Fibroblast of skin of right biceps (primary cell): ENCODE measurements at regions not wholly inside any gene's neighbourhood (a gene's known extent, or its start where the extent isn't known, plus 50 kb on each side); places are given as distances from the start of the nearest gene placed in this dataset.

Experiments
- DNase-seq: peaks from one replicate; pipeline ENCODE4 v3.0.0-alpha.2; 2013

DNA sequence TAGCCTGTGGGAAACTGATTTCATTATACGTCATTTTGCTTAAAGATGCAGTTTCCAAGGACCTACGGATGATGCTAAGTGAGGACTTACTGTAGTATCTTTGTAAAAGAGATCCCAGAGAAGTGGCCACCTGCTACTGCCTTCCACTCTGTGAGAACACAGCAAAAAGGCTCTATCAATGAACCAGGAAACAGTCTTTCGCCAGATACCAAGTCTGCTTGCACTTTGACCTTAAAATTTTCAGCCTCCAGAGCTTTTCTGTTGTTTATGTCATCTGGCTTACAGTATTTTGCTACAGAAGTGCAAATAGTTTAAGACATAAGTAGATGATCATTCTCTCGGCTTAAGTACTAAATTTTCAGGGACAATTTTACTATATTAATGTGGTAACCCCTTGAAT, 847.9 kb upstream of the CHAC2 start:
- DNase-seq, result no peak

DNA sequence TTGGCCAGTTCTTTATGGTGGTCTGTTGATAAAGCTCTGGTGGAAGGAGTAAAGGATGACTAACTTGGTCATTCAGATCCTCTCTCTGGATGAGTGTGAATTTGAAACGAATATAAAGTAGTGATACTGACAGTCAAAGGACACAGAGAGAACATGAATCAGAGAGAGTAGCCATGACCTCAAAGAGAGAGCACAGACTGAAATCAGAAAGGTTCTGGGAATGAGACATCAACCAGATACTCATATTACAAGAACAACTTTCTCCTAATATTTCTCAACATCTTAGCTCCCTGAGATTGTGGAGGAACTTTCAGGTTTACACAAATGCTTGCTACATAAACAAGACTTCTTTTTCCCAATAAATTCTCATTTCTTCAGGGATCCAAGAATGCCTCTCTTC, 849.1 kb upstream of the CHAC2 start:
- DNase-seq, result peak; percentile 15

DNA sequence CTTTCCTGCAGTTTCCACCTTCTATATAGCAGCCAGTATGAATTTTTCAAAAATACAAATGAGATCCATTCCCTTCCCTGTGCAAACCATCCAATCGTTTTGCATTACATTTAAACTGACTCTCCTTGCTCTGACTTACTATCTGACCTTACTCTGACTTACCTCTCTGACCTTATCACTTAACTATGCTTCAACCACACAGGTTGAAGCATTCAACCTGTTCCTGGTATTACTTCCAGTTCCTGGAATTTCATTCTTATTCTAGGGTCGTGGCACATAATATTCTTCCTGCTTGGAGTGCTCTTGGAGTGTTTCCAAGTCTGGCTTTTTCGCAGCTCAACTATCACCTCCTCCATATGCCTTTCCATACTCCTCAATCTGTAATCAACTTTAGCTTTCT, 850.6 kb upstream of the CHAC2 start:
- no peak for DNase-seq

DNA sequence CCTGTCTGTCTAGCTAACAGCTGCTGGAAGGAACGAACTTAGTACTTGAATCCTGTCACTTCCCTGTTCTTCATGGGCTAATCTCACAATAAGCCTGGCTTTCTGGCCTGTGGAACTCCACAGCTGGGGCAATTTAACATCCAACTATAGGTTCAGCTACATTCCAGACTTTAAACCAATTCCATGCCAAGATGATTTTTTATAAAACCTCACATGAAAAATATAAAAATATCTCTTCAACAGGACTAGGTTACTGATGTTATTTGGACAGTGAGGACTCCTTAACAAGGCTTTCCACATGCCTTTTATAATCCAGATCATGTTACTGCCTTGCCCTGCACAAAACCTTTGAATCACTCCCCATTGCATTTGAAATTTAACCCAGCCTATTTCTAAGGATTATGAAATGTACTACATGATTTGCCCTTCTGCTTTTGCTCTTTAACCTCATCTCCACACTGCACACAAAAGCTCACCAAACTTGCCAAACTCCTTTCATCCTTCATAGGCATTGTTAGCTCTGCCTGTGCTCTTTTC, 863.2 kb upstream of the CHAC2 start:
- DNase-seq, result no peak

DNA sequence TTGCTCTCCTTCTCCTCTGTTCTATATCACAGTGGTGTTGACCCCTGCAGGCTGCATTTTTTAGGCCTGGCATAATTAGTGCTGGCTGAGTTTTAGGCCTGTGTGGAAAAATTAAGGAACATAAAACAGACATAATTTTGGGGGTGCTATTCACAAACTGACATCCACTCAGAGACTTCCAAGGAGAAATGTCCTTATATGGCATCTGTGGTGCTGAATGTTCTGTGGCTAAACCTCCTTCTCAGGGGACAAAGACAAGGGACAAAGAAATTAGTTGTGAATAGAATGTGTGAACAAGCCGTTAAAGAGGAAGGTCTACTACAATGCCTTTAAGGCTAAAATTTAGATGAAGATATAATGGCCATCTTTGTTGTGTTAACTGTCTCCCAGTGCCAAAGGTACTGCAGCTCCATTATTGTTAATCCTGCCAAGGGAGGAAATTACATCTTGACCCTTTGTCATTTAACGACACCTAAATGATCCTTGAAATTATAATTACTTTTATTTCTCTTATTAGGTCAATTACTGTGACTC, 870.0 kb upstream of the CHAC2 start:
- no peak for DNase-seq

DNA sequence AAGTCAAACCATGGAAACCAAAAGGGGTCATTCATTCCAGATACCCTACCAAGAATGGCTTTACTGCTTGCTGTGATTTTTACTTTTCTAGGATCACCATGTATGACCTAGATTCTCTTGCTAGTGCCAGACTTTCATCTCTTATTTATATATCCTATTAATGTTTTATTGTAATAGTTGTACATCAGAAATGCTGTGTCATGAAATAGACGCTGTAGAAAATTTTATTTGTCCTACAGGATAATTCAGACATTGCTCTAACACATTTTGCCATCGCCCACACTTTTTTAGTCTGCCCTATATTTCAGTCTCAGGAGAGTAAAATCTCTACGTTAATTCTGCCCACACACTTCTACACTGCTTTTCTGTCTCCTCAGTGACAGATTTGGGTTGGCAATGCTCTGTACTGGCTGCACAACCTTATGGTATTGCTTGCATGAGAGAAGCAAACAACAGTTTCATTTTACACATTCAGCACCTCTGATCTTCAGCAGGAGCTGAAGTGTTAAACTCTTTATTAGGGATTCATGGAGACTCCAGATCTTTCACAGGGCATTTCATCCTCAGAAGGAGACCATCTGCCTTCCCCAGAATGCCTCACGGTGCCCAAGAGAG, 871.8 kb upstream of the CHAC2 start:
- DNase-seq, result no peak

DNA sequence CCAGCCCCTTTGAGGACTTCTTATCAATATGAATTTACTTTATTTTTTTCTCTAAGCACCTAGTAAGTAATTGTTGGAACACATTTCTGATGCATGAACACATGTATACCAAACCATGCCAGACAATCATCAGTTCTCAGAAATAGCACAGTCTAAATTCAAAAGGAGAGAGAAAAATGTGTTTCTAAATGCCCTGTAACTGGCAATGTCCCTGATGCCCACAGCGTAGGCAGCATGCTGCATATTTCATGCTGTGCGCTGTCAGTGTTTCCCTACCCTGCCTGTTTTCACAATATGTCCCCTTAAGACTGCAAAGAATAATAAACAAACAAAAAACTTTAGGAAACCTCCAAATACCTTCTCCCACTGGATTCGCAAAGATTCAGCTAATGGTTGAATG, 881.0 kb upstream of the CHAC2 start:
- DNase-seq, result no peak

DNA sequence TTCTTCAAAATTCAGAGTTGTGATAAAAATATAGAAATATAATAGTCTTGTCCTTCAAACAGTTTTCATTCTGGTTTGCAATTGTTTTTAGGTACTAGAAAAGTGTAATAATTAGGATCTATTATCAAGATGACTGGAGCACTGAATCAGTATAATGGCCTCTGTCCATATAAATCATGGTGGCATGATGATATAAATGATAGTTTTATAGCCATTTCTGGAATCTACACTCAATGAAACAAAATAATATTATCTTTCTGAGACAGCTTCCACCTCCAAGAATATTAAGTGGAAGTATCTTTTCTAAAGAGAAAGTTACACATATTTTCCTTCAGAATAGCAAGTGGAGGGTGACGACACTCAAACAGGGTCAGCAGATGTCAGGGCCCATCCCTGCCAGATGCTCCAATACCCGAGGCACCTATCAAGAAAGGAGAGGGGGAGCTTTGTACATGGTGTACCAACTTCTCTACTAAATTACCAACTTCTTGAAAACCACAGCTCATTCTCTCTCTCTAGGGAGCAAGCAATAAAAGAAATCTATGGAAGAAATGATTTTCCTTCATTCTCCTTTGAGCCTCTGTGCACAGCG, 882.7 kb upstream of the CHAC2 start:
- no peak for DNase-seq

DNA sequence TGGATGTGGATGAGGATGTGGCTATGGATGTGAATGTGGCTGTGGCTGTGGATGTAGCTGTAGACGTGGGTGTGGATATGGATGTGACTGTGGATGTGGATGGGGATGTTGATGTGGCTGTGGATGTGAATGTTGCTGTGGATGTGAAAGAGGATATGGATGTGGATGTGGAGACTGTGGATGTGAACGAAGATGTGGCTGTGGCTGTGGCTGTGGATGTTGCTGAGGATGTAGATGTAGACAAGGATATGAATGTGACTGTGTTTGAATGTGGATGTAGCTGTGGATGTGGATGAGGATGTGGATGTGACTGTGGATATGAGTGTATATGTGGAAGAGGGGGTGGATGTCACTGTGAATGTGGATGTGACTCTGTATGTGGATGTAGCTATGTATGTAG, 884.6 kb upstream of the CHAC2 start:
- DNase-seq, result no peak

DNA sequence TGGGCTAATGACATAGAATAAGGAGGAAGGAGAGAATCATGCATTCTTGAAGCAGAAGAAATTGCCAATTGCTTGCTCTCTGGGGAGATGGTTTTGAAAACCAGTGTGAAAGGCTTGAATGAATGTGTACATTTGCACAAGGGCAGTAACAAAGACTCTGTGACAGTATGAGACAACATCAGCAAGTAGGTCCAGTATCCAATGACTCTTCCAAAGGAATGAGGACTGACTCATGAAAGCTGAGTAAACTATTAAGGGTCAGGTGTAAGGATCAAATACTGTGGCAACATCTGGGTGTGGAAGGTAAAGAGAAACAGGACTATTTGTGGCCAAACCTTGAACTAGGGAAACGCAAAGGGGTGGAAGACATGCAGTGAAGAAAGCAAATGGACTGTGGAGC, 886.0 kb upstream of the CHAC2 start:
- DNase-seq, result no peak

DNA sequence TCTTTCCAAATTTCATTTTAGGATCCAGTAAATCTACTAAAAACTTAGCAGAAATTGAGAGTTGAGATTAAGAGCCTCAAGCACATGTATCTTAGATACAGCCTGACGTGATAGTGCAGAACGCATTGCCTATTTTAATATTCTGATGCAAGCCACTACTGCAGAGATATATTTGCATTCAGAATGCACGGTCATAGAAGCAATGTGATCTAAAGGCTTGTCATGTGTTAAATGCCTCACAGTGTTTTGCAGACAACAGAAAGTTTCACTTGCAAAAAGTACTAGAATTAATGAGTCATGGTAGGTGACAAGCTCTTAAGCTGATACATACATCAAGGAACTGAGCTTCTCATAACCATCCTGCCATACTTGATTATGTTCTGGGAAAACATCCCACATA, 886.7 kb upstream of the CHAC2 start:
- no peak for DNase-seq

DNA sequence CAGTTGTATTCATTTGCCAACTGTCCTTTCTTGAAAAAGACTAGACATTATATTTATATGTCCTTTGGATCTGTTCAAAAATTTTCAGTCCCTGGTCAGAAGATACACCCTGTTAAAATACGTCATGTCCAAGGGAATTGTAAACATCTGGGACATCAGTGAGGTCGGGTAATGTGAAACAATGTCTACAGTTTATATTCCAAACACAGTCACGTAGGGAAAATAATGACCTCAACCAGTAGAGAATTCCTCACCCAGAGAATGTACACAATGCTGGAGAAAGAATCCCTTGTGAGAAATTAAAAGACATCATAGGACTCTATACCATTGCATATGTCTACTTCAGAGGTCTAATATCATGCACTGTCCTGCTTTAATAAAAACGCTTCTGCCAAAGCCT, 888.0 kb upstream of the CHAC2 start:
- DNase-seq, result no peak

DNA sequence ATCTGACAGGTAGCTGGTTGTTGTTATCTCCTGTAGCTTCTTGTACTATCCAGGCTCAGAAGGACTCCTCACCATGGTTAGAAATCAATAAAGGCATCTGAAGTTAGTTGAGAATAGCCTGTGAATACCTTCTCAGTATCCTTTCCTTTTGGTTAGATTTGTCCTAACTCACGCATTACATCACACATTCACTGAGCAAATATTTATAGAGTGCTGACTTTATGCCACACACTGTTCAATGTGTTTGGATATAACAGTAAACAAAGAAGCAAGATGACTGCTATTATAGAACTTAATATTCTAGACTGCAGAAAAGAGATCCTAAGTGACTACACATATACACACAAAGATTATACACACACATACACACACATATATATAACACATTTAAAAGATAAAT, 889.9 kb upstream of the CHAC2 start:
- DNase-seq, result no peak

DNA sequence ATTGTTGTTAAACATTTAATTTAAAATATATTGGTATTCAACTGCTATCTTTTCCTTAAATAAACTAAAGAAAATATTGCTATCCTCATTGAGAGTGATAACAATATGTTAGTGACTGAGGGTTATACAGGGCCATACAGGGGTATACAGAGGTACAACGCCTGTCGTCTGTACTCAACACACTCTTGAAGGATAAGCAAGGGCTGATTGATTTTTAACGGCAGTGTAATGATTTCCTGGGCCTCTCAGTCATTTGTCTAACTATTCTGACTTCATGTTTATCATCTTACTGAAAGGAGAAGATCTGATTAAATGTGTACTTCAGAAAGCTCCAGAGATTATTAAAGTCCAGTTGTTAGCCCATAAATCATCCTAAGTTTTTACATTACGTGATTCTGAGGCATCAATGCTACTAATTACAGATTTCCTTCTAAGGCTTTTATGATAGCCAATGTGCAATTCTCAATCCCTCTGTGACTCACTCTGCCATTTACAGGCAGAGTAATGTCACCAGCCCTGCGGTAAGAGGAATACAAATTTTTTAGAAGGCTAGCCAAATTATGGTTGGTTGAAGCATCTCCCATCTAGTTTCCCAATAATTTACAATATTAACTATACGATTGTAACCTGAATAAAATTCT, 893.0 kb upstream of the CHAC2 start:
- DNase-seq, result peak; percentile 17

DNA sequence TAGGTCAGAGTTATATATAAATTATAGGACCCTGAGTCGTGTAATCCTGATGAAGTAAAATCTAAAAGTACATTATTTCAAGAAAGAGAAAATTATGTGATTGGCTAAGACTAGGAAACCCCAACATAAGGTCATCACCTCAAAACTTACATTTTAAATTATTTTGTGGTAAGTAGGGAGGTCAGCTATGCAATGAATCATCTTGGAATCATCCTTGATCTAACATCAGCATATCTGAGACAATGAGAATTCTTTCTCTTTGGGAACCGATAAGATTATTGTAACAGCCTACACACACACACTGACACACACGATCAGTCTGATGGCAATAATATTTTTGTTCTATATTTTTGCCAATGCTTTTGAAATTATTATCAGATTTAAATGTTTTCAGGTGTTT, 904.8 kb upstream of the CHAC2 start:
- DNase-seq, result peak; percentile 82

DNA sequence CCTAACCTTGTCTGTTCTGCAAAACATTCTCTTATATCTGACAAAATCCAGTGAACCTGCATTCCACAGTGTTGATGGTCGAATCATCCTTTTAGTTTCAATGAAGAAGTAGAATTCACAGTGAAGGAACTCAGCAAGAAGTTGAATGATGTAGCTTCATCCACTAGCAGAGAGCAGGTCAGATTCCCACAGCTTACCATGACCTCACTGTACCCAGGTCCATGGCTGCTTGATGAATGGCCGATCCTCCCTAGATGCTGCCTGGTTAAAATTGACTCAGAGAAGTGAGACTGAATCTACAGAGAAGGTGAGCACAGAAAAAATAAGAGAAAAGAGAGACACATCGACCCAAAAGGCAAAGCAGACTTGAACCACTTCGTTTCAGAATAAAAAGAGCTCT, 906.0 kb upstream of the CHAC2 start:
- DNase-seq, result peak; percentile 23

DNA sequence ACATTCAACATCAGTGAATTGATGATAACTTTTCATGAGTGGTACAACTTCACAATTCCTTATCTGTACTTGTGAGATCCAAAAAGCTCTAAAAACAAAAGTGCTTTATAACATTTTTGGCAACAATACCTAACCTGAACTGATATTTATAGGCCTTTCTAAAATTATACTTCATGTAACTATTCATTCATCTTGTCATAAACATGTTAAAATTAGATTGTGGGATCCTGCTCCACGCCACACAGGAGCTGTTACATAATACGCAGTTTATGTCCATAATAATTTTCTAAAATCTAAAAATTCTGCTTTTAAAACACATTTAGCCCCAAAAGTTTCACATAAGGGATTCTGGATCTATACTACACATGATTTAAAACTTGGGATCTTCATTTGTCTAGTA, 908.5 kb upstream of the CHAC2 start:
- no peak for DNase-seq

DNA sequence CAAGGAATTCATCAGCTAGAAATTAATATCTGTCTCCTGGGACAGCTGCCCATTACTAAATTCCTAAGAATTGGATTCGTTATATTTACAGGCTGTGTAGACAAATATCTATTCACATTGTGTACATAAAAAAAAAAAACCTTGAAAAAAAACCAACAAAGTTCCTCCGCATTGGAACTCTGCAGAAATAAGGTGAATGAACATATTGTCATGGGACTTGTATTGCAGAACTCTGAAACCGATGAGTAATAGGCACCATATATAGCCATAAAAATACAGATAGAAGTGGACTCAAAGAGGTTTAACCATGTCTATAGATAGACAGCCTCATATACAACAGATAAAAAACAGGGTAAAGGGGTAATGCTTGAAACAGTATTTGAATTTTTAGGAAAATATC, 909.9 kb upstream of the CHAC2 start:
- DNase-seq, result no peak

DNA sequence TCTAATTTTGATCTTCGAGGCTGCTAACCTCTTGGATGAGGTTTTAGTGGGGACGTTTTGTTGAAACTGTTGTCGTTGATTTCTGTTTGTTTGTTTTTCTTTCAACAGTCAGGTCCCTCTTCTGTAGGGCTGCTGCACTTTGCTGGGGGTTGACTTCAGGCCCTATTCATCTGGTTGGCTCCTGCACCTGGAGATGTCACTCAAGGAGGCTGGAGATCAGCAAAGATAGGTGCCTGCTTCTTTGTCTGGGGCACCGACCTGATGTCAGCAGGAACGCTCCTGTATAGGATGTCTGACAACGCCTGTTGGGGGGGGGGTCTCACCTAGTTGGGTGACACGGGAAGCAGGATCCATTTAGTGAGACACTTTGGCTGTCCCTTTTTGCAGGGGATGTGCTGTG, 915.6 kb upstream of the CHAC2 start:
- no peak for DNase-seq

DNA sequence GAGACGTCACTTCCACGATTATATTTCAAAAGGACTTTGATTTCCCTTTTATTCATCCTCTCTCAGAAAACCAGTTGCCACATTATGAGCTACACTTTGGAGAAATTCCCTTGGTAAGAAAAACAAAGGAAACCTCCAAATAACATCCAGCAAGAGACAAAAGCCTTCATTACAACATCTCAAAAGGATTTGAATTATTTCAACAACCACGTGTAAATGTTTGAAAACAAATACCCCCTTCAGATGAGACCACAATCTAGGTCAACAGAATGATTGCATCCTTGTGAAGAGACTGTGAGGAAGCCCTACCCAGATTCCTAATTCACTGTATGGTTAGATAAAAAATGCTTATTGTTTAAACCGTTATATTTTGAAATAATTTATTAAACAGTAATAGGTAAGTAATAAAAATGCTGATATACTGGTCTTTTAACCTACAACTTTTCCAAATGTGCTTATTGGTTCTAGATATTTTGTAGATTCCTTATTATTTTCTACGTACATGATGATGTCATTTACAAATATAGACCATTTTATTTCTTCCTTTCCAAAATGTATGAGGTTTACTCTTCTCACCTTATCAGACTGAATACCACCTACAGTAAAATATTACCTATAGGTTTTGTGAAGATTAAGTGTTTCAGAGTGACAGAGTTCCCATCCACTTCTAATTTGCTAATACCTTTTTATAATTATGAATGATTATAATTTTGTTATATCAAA, 922.7 kb upstream of the CHAC2 start:
- DNase-seq, result no peak

DNA sequence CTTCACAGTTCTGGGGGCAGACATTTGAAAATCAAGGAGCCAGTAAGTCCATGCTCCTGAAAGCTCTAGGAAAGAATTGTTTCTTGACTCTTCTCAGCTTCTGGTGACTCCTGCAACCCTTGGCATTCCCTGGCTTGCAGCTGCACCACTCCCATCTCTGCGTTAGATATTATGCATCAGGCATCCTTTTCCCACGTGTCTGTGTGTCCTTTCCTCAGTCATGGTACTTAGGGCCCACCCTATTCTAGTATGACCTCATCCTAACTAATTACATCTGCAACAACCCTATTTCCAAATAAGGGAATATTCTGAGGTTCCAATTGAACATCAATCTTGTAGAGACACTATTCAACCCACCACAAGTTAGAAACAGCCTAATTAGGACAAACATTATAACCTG, 931.7 kb upstream of the CHAC2 start:
- DNase-seq, result no peak

DNA sequence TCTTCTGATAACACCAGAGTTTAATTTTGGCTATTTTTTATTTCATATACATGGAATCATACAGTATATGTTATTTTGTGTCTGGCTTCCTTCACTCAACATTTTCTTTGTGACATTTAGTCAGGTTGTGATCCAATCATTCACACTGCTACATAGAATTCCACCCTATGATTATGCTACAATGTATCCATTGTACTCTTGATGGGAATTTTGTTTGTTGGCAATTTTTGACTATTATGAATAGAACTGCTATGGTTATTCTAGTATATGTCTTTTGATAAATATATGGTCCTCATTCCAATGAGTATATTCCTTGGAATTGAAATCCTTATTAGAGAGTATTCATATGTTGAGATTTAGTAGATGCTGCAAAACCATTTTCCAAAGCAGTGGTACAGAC, 936.4 kb upstream of the CHAC2 start:
- DNase-seq, result no peak

DNA sequence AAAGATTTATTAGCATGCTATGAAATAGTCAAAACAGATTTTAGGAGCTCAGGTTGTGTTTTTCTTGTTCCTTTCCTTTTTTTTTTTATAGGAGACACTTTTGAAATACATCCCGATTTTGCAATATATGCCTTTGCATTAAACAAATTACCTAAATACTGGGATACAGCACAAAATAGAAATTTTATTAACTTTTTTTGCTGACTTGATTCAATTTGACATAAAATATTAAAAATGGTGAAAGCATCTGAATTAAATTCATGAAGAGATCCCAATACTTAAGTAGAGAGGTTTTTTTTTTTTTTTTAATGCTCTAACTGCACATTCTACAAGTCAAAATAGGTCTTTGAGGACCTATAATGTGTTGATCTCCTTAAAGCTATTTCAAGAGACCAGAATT, 939.5 kb upstream of the CHAC2 start:
- no peak for DNase-seq

DNA sequence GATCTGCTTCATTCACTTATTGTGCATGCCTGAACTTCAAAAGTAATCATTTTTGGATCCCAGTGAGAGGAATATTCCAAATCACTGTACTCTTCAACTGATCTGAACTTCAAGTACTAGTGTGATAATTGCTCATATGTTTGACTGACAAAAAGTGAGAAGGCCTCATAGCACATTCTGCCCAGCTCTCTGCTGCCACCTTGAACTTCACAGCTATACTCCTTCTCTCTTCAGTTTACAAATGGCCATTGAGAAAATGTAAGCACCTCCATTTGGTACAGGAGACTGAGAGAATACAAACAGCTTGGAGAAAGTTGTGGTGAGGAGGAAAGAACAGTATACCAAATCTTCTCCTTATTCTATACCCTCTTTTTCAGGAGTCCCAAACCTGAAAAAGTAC, 946.0 kb upstream of the CHAC2 start:
- DNase-seq, result no peak
